SK-N-SH (cell line): ENCODE measurements at regions not wholly inside any gene's neighbourhood (a gene's known extent, or its start where the extent isn't known, plus 50 kb on each side); places are given as distances from the start of the nearest gene placed in this dataset.

Experiments
- CTCF ChIA-PET: fragments of 300-600, 350-600 bp; formaldehyde crosslinking; extraction: SDS; loops from one replicate; lab custom pipeline; 2021; lab: Yijun Ruan, JAX
- POLR2A ChIA-PET: fragments of 350-600 bp; sonication (Branson Sonifier 250); formaldehyde crosslinking; extraction: SDS; loops from one replicate; lab custom pipeline; 2020; ENCODE audit warnings: antibody characterized with exemption, inconsistent platforms; lab: Yijun Ruan, JAX
- DNase-seq: peaks from one replicate; pipeline ENCODE4 v3.0.0; 2012
- H2AFZ ChIP-seq: fragments of 200-600 bp; sonication (generic); 2 replicates; pipeline ENCODE4 v1.8.1; 2016; ENCODE audit warnings: antibody characterized with exemption, mild to moderate bottlenecking, low read depth
- H3F3A ChIP-seq: fragments of 200-600 bp; sonication (generic); replicated peaks from 2 replicates; pipeline ENCODE3; 2016; ENCODE audit warnings: antibody characterized with exemption, mild to moderate bottlenecking; ENCODE audit not compliant: insufficient read depth
- H3K27ac ChIP-seq, 2 experiments: fragments of 200-500 bp in 1 of 2; fragments of 200-600 bp in 1 of 2; sonication (Bioruptor generic) in 1 of 2; sonication (generic), shearing (Covaris generic) in 1 of 2; 2 replicates each; pipeline versions ENCODE4 v1.5.1 to v1.6.1; 2014 to 2016; ENCODE audit warnings: low read depth in 2 of 2, inconsistent platforms in 1 of 2, low read length in 1 of 2, mild to moderate bottlenecking in 1 of 2, mixed read lengths in 1 of 2
- H3K27me3 ChIP-seq: fragments of 200-600 bp; sonication (generic), shearing (Covaris generic); 2 replicates; pipeline ENCODE4 v1.6.1; 2016; ENCODE audit warnings: mixed run types; ENCODE audit not compliant: insufficient read depth
- H3K36me3 ChIP-seq, 2 experiments: fragments of 200-500 bp in 1 of 2; fragments of 200-600 bp in 1 of 2; sonication (Bioruptor generic) in 1 of 2; sonication (generic) in 1 of 2; replicated peaks in 1 of 2; 2 replicates each; pipeline versions ENCODE3 to v1.5.1; 2014 to 2016; ENCODE audit warnings: low read length in 1 of 2, mild to moderate bottlenecking in 1 of 2; ENCODE audit not compliant: insufficient read depth in 2 of 2, control insufficient read depth in 1 of 2
- H3K4me1 ChIP-seq, 2 experiments: fragments of 200-500 bp in 1 of 2; fragments of 200-600 bp in 1 of 2; sonication (Bioruptor generic) in 1 of 2; sonication (generic), shearing (Covaris generic) in 1 of 2; 2 replicates each; pipeline versions ENCODE4 v1.5.1 to v1.6.1; 2014 to 2016; ENCODE audit warnings: low read depth in 1 of 2, low read length in 1 of 2, mixed run types in 1 of 2; ENCODE audit not compliant: insufficient read depth in 2 of 2, control insufficient read depth in 1 of 2
- H3K4me2 ChIP-seq: fragments of 200-600 bp; sonication (generic), shearing (Covaris generic); 2 replicates; pipeline ENCODE4 v1.6.1; 2017; ENCODE audit warnings: mixed run types
- H3K4me3 ChIP-seq, 2 experiments: fragments of 200-500 bp in 1 of 2; fragments of 200-600 bp in 1 of 2; sonication (Bioruptor generic) in 1 of 2; sonication (generic), shearing (Covaris generic) in 1 of 2; 2 replicates each; pipeline versions ENCODE4 v1.5.1 to v1.8.1; 2014 to 2016; ENCODE audit warnings: low read depth in 2 of 2, inconsistent platforms in 1 of 2, low read length in 1 of 2, mild to moderate bottlenecking in 1 of 2, mixed read lengths in 1 of 2, moderate library complexity in 1 of 2
- H3K79me2 ChIP-seq: fragments of 200-600 bp; sonication (generic); 2 replicates; pipeline ENCODE4 v1.8.1; 2017; ENCODE audit warnings: mild to moderate bottlenecking; ENCODE audit not compliant: insufficient read depth
- H3K9ac ChIP-seq: fragments of 200-600 bp; sonication (generic); 2 replicates; pipeline ENCODE4 v1.6.1; 2017; ENCODE audit warnings: mixed run types
- H3K9me2 ChIP-seq: fragments of 200-600 bp; sonication (generic); 2 replicates; pipeline ENCODE4 v1.6.1; 2017; ENCODE audit warnings: mixed run types
- H3K9me3 ChIP-seq: fragments of 200-600 bp; sonication (generic); 2 replicates; pipeline ENCODE4 v1.6.1; 2017; ENCODE audit warnings: mixed run types, mild to moderate bottlenecking, moderate library complexity
- H4K20me1 ChIP-seq: fragments of 200-600 bp; sonication (generic); 2 replicates; pipeline ENCODE4 v1.6.1; 2017; ENCODE audit warnings: mild to moderate bottlenecking, mixed run types; ENCODE audit not compliant: insufficient read depth
- CHD2 ChIP-seq: fragments of 150-350 bp; IDR thresholded peaks from 2 replicates; pipeline ENCODE4 v1.6.1; 2018; ENCODE audit warnings: low read length; ENCODE audit not compliant: partially characterized antibody
- ELF1 ChIP-seq: IDR thresholded peaks from 2 replicates; pipeline ENCODE4 v1.4.0; 2012
- FOXJ3 ChIP-seq: sonication (generic); formaldehyde crosslinking; IDR thresholded peaks from 2 replicates; pipeline ENCODE4 v1.5.1; 2020; ENCODE audit warnings: mild to moderate bottlenecking, missing genetic modification reagents
- GATA2 ChIP-seq: sonication (generic); formaldehyde crosslinking; IDR thresholded peaks from 2 replicates; pipeline ENCODE4 v1.5.0; 2020; ENCODE audit warnings: mild to moderate bottlenecking, missing genetic modification reagents
- MAX ChIP-seq: IDR thresholded peaks from 2 replicates; pipeline ENCODE4 v1.4.0; 2012; ENCODE audit warnings: low read depth
- MEF2A ChIP-seq: IDR thresholded peaks from 2 replicates; pipeline ENCODE4 v1.4.0; 2012; ENCODE audit warnings: low read depth, borderline replicate concordance
- NFIC ChIP-seq: IDR thresholded peaks from 2 replicates; pipeline ENCODE4 v1.4.0; 2012; ENCODE audit warnings: borderline replicate concordance
- NRF1 ChIP-seq: IDR thresholded peaks from 2 replicates; pipeline ENCODE4 v1.6.1; 2012; ENCODE audit warnings: low read depth, mild to moderate bottlenecking, low read length
- POLR2AphosphoS5 ChIP-seq: IDR thresholded peaks from 2 replicates; pipeline ENCODE4 v1.6.1; 2012; ENCODE audit warnings: low read depth, low read length
- RAD21 ChIP-seq: IDR thresholded peaks from 2 replicates; pipeline ENCODE4 v1.6.1; 2012; ENCODE audit warnings: mild to moderate bottlenecking, low read length
- RCOR1 ChIP-seq: fragments of 150-350 bp; IDR thresholded peaks from 2 replicates; pipeline ENCODE4 v1.6.1; 2017; ENCODE audit warnings: antibody characterized with exemption, low read length
- RXRA ChIP-seq: IDR thresholded peaks from 2 replicates; pipeline ENCODE4 v1.4.0; 2012; ENCODE audit warnings: low read depth, mild to moderate bottlenecking, borderline replicate concordance
- SIN3A ChIP-seq: IDR thresholded peaks from 2 replicates; pipeline ENCODE4 v1.6.1; 2012; ENCODE audit warnings: low read depth, mild to moderate bottlenecking, low read length, moderate library complexity, borderline replicate concordance
- TAF1 ChIP-seq: IDR thresholded peaks from 2 replicates; pipeline ENCODE4 v1.6.1; 2012; ENCODE audit warnings: low read depth, mild to moderate bottlenecking, low read length, moderate library complexity, borderline replicate concordance
- TCF12 ChIP-seq: IDR thresholded peaks from 2 replicates; pipeline ENCODE4 v1.4.0; 2012
- USF1 ChIP-seq: IDR thresholded peaks from 2 replicates; pipeline ENCODE4 v1.4.0; 2012; ENCODE audit warnings: low read depth, borderline replicate concordance
- WGBS: methylation state at CpG from one replicate; pipeline ENCODE4 v1.1.6; 2017; ENCODE audit warnings: low lambda C conversion rate; 5-methylcytosine and 5-hydroxymethylcytosine counted together
- TF ChIP-seq, protein P1 (sequence below): IDR thresholded peaks from 2 replicates; pipeline ENCODE4 v1.6.1; 2012; ENCODE audit warnings: mild to moderate bottlenecking, low read depth, low read length, moderate library complexity
- TF ChIP-seq, protein P2 (sequence below): fragments of 150-350 bp; IDR thresholded peaks from 2 replicates; pipeline ENCODE4 v1.6.1; 2016; ENCODE audit warnings: mild to moderate bottlenecking, low read depth, low read length
- TF ChIP-seq, protein P3 (sequence below): IDR thresholded peaks from 2 replicates; pipeline ENCODE4; 2012

DNA sequence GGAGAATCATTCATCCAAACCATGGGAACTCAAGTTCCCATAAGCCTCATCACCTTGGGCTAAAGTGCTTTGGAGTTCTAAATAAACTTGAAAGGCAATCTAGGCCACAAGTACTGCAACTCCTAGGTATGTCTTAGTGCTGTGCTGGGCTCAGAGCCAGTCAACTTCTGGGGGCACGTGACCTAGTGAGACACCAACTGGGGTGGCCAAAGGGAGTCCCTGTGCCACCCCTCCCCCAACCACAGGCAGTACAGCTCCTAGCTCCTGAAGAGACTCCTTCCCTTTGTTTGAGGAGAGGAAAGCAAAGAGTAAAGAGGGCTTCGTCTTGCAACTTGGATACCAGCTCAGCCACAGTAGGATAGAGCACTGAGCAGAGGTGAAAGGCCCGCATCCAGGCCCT is 154.2 kb upstream of the IL1RAPL2 start (continued):
- TF ChIP-seq MAX (no peak), RXRA (no peak)

- Histone ChIP-seq H3K27ac (no peak overlapping the region), H3K9me2 (no peaks in the 10 kb centered on the region), H3K9me3 (no peaks in the 10 kb centered on the region), H3F3A (no peaks in the 10 kb centered on the region), H3K27me3 (peaks cover 5% of the 10 kb centered on the region; the same call in 1 of the 2 replicates), H3K79me2 (no peaks in the 10 kb centered on the region), H3K36me3 (no peaks in the 10 kb centered on the region), H4K20me1 (no peaks in the 10 kb centered on the region), H3K4me3 (no peak overlapping the region), H3K4me1 (no peaks in the 10 kb centered on the region), H2AFZ (no peak overlapping the region), H3K9ac (no peak overlapping the region), H3K4me2 (no peak overlapping the region)
- ChIA-PET CTCF (no interaction called here), POLR2A (no interaction called here)
- no peak for DNase-seq
- WGBS: 67% methylated on average over 1 of the region's 1 CpG
- no peak for TF ChIP-seq POLR2AphosphoS5
- TF ChIP-seq NFIC: no peak
- TF ChIP-seq, protein P1, sequence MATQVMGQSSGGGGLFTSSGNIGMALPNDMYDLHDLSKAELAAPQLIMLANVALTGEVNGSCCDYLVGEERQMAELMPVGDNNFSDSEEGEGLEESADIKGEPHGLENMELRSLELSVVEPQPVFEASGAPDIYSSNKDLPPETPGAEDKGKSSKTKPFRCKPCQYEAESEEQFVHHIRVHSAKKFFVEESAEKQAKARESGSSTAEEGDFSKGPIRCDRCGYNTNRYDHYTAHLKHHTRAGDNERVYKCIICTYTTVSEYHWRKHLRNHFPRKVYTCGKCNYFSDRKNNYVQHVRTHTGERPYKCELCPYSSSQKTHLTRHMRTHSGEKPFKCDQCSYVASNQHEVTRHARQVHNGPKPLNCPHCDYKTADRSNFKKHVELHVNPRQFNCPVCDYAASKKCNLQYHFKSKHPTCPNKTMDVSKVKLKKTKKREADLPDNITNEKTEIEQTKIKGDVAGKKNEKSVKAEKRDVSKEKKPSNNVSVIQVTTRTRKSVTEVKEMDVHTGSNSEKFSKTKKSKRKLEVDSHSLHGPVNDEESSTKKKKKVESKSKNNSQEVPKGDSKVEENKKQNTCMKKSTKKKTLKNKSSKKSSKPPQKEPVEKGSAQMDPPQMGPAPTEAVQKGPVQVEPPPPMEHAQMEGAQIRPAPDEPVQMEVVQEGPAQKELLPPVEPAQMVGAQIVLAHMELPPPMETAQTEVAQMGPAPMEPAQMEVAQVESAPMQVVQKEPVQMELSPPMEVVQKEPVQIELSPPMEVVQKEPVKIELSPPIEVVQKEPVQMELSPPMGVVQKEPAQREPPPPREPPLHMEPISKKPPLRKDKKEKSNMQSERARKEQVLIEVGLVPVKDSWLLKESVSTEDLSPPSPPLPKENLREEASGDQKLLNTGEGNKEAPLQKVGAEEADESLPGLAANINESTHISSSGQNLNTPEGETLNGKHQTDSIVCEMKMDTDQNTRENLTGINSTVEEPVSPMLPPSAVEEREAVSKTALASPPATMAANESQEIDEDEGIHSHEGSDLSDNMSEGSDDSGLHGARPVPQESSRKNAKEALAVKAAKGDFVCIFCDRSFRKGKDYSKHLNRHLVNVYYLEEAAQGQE: no peak
- no peak for TF ChIP-seq USF1
- TF ChIP-seq TCF12: no peak
- TF ChIP-seq RCOR1: no peak
- no peak for TF ChIP-seq CHD2
- TF ChIP-seq ELF1: no peak
- TF ChIP-seq, protein P2, sequence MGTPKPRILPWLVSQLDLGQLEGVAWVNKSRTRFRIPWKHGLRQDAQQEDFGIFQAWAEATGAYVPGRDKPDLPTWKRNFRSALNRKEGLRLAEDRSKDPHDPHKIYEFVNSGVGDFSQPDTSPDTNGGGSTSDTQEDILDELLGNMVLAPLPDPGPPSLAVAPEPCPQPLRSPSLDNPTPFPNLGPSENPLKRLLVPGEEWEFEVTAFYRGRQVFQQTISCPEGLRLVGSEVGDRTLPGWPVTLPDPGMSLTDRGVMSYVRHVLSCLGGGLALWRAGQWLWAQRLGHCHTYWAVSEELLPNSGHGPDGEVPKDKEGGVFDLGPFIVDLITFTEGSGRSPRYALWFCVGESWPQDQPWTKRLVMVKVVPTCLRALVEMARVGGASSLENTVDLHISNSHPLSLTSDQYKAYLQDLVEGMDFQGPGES: no peak
- TF ChIP-seq NRF1: no peak
- TF ChIP-seq GATA2: no peak
- no peak for TF ChIP-seq RAD21
- TF ChIP-seq TAF1: no peak
- TF ChIP-seq, protein P3, sequence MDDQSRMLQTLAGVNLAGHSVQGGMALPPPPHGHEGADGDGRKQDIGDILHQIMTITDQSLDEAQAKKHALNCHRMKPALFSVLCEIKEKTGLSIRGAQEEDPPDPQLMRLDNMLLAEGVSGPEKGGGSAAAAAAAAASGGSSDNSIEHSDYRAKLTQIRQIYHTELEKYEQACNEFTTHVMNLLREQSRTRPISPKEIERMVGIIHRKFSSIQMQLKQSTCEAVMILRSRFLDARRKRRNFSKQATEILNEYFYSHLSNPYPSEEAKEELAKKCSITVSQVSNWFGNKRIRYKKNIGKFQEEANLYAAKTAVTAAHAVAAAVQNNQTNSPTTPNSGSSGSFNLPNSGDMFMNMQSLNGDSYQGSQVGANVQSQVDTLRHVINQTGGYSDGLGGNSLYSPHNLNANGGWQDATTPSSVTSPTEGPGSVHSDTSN: no peak
- no peak for TF ChIP-seq FOXJ3 (CRISPR knock-in tag)
- no peak for TF ChIP-seq SIN3A
- TF ChIP-seq MEF2A: no peak
These were observed 145.7 kb upstream of the ESX1 start for GRCh38 chrX:104400387-104400786.
